Ishikawa (cell line): ENCODE measurements at regions not wholly inside any gene's neighbourhood (a gene's known extent, or its start where the extent isn't known, plus 50 kb on each side); places are given as distances from the start of the nearest gene placed in this dataset.

Source experiments
- CEBPB ChIP-seq: IDR thresholded peaks from 2 replicates; pipeline ENCODE4 v1.6.1; 2012
- CREB1 ChIP-seq: IDR thresholded peaks from 2 replicates; pipeline ENCODE4 v1.6.1; 2012; ENCODE audit warnings: low read depth
- EGR1 ChIP-seq: IDR thresholded peaks from 2 replicates; pipeline ENCODE4 v1.6.1; 2012
- EP300 ChIP-seq: IDR thresholded peaks from 2 replicates; pipeline ENCODE4 v1.6.1; 2012; ENCODE audit warnings: borderline replicate concordance
- FOXM1 ChIP-seq: IDR thresholded peaks from 2 replicates; pipeline ENCODE4 v1.6.1; 2012; ENCODE audit warnings: low read depth, borderline replicate concordance
- NFIC ChIP-seq: IDR thresholded peaks from 2 replicates; pipeline ENCODE4 v1.6.1; 2012
- RAD21 ChIP-seq: IDR thresholded peaks from 2 replicates; pipeline ENCODE4 v1.6.1; 2012; ENCODE audit warnings: low read depth
- TAF1 ChIP-seq: IDR thresholded peaks from 2 replicates; pipeline ENCODE4 v1.6.1; 2012; ENCODE audit warnings: low read depth, mild to moderate bottlenecking
- TCF12 ChIP-seq: IDR thresholded peaks from 2 replicates; pipeline ENCODE4 v1.6.1; 2012; ENCODE audit warnings: low read depth
- TEAD4 ChIP-seq: IDR thresholded peaks from 2 replicates; pipeline ENCODE4 v1.6.1; 2012
- YY1 ChIP-seq: IDR thresholded peaks from 2 replicates; pipeline ENCODE4 v1.6.1; 2012; ENCODE audit warnings: low read depth
- ZBTB7A ChIP-seq: IDR thresholded peaks from 2 replicates; pipeline ENCODE4 v1.6.1; 2012; ENCODE audit warnings: low read depth
- TF ChIP-seq, protein P1 (sequence below): IDR thresholded peaks from 2 replicates; pipeline ENCODE4 v1.6.1; 2012; ENCODE audit warnings: low read depth, mild to moderate bottlenecking
- TF ChIP-seq, protein P2 (sequence below): IDR thresholded peaks from 2 replicates; pipeline ENCODE4 v1.6.1; 2012
- TF ChIP-seq, protein P3 (sequence below): IDR thresholded peaks from 2 replicates; pipeline ENCODE4 v1.6.1; 2012

DNA sequence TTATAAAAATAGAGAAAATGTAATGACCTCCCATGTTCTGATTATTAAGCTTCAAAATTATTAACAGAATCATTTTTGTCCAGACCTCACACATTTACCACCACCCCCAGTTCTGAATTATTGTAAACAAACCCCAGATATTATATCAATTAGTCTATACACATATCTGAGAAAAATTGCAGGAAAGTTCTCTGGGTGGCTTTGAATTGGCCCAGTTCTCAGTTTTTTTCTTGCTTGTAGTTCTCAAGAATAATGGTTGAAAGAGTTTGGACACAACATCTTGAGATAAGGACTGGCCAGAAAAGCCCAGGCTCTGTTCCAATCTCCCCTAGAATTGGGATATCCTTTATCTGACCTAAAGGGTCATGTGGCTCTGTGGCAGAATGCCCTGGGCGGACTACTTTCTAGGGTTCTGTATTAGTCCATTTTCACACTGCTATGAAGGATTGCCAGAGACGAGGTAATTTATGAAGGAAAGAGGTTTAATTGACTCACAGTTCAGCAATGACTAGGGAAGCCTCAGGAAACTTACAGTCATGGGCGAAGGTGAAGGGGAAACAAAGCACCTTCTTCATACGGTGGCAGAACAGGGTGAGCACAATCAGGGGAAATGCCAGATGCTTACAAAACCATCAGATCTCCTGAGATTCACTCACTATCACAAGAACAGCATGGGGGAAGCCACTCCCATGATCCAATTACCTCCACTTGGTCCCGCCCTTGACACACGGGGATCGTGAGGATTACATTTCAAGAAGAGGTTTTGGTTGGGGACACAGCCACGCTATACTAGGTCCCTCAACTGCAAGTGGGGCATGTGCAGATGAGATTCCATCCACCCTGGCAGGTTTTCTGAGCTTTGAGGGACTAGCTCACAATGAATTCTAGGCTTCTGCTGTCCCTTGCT, 1504.6 kb upstream of the FLRT2 start:
- TF ChIP-seq FOXM1 (no peak), ZBTB7A (no peak), YY1 (no peak), EGR1 (no peak), CEBPB (no peak), TAF1 (no peak)
- TF ChIP-seq, protein P1, sequence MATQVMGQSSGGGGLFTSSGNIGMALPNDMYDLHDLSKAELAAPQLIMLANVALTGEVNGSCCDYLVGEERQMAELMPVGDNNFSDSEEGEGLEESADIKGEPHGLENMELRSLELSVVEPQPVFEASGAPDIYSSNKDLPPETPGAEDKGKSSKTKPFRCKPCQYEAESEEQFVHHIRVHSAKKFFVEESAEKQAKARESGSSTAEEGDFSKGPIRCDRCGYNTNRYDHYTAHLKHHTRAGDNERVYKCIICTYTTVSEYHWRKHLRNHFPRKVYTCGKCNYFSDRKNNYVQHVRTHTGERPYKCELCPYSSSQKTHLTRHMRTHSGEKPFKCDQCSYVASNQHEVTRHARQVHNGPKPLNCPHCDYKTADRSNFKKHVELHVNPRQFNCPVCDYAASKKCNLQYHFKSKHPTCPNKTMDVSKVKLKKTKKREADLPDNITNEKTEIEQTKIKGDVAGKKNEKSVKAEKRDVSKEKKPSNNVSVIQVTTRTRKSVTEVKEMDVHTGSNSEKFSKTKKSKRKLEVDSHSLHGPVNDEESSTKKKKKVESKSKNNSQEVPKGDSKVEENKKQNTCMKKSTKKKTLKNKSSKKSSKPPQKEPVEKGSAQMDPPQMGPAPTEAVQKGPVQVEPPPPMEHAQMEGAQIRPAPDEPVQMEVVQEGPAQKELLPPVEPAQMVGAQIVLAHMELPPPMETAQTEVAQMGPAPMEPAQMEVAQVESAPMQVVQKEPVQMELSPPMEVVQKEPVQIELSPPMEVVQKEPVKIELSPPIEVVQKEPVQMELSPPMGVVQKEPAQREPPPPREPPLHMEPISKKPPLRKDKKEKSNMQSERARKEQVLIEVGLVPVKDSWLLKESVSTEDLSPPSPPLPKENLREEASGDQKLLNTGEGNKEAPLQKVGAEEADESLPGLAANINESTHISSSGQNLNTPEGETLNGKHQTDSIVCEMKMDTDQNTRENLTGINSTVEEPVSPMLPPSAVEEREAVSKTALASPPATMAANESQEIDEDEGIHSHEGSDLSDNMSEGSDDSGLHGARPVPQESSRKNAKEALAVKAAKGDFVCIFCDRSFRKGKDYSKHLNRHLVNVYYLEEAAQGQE, result no peak

DNA sequence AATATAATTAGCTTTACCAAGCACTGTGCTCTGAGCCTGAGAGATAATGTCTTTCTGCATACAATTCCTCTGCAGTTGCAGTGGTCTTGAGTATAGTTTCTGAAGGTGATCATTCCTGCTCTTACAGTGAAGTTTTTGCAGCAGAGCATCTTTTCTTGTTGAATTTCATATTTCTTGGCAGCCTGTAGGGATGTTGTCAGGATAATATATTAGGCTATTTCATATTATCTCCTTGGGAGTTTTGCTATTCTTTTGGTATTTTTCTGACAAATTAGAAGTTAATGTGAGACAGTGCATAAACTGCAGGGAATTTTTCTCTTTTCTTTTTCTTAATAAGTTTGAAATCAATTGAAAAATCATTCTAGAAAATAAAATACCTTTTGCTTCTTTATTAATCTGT, 1502.6 kb upstream of the FLRT2 start:
- TF ChIP-seq TAF1, result no peak
- no peak for TF ChIP-seq TEAD4
- TF ChIP-seq FOXM1, result no peak
- no peak for TF ChIP-seq NFIC
- TF ChIP-seq, protein P2, sequence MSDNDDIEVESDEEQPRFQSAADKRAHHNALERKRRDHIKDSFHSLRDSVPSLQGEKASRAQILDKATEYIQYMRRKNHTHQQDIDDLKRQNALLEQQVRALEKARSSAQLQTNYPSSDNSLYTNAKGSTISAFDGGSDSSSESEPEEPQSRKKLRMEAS, result no peak
- TF ChIP-seq, protein P3, sequence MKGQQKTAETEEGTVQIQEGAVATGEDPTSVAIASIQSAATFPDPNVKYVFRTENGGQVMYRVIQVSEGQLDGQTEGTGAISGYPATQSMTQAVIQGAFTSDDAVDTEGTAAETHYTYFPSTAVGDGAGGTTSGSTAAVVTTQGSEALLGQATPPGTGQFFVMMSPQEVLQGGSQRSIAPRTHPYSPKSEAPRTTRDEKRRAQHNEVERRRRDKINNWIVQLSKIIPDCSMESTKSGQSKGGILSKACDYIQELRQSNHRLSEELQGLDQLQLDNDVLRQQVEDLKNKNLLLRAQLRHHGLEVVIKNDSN, result no peak
- no peak for TF ChIP-seq EGR1
- TF ChIP-seq, protein P1, result no peak
- TF ChIP-seq RAD21, result no peak
- no peak for TF ChIP-seq CEBPB
- TF ChIP-seq ZBTB7A, result no peak
- TF ChIP-seq TCF12, result no peak
- TF ChIP-seq EP300, result no peak
- no peak for TF ChIP-seq YY1
- TF ChIP-seq CREB1, result no peak

DNA sequence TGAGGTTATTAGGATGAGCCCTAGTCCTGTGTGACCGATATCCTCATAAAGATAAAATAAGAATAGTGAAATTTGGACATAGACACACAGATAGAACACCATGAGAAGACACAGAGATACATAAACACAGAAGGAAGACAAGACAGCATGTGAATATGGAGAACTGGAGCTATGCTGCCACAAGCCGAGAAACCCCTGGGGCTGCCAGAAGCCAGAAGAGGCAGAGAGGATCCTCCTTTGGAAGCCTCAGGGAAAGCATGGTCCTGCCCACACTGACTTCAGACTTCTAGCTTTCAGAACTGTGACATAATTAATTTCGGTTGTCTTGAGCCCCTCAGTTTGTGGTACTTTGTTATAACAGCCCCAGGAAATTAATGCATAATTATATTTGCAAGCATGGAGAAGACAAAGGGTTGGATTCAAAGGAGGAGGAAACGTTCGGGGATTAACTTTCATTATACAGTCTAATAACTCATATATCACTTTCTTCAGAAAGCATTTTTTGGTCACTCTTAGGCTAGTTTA, 1501.8 kb upstream of the FLRT2 start:
- TF ChIP-seq, protein P3, result no peak
- TF ChIP-seq TEAD4, result no peak
- no peak for TF ChIP-seq NFIC
- TF ChIP-seq TCF12, result no peak
- TF ChIP-seq, protein P2, result no peak
- TF ChIP-seq CEBPB, result no peak
- no peak for TF ChIP-seq YY1

DNA sequence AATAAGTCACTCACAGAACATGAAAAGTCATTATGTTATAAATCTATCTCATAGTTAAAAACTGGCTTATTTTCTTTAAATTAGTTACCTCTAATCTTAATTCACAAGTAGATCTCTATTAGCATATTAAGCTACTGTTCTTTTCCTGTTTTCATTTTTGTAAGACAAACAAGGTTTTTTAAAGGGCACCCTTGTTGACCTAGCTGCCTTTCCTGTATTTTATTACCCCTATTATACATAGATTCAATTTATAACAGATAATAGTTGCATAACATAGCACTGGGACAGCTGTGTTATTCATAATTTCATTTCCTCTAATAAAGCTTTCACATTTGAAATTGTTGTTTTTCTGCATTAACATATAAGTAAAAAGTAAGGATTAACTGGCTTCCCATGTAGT, 1500.7 kb upstream of the FLRT2 start:
- TF ChIP-seq FOXM1 (no peak), EP300 (no peak), CREB1 (no peak), TEAD4 (no peak), NFIC (no peak), YY1 (no peak), CEBPB (no peak), EGR1 (no peak), RAD21 (no peak), ZBTB7A (no peak)
- TF ChIP-seq, protein P3, result no peak

DNA sequence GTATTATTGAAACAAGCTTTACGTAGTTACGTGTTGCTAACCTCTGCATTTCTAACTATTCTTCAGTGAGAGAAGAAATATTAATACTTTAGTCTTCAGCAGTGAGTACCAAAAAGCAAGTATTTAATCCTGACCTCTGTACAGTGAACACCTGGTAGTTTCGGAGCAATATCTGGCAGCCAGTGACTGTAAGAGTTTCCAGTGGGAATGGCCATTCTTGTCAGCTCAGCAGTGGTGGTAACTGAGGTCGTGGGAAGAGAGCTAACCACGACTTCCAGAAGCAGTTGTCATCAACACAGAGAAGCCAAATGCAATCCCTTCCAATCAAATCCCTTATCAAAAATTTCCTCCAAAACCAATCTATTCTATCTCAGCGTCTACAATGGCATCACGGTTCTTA, 1500.2 kb upstream of the FLRT2 start:
- TF ChIP-seq, protein P3, result no peak
- no peak for TF ChIP-seq CEBPB
- no peak for TF ChIP-seq EP300
- no peak for TF ChIP-seq RAD21
- TF ChIP-seq TAF1, result no peak
- TF ChIP-seq, protein P1, result no peak
- TF ChIP-seq FOXM1, result no peak
- no peak for TF ChIP-seq ZBTB7A
